CD4-positive, alpha-beta T cell (primary cell): ENCODE measurements at regions not wholly inside any gene's neighbourhood (a gene's known extent, or its start where the extent isn't known, plus 50 kb on each side); places are given as distances from the start of the nearest gene placed in this dataset.
A peak's percentile ranks its signal among the peaks of the same experiment; 100 is the strongest.

ENCODE experiments used
- ATAC-seq: fragments of 200-7000 bp; cut with Tn5 transposase; one replicate; pipeline ENCODE4 v1.10.0; 2022; ENCODE audit warnings: mild to moderate bottlenecking; ENCODE audit not compliant: poor library complexity
- CTCF ChIA-PET: fragments of 350-600 bp; sonication (Branson Sonifier 250); formaldehyde crosslinking; loops from one replicate; lab custom pipeline; 2021; ENCODE audit warnings: antibody characterized with exemption, inconsistent platforms; lab: Charles Lee
- POLR2A ChIA-PET: fragments of 350-600 bp; sonication (Branson Sonifier 250); formaldehyde crosslinking; loops from one replicate; lab custom pipeline; 2021; ENCODE audit warnings: antibody characterized with exemption, inconsistent platforms; lab: Charles Lee
- DNase-seq, 14 experiments: peaks; one replicate each; pipeline ENCODE4 v3.0.0-alpha.2; 2013 to 2020; ENCODE audit warnings: mixed read lengths in 2 of 14
- H3K27ac ChIP-seq, 2 donors: one replicate each; pipeline versions ENCODE4 v1.5.1 to v1.7.0; 2013; ENCODE audit warnings: low read length in 2 of 2, low read depth in 1 of 2, mild to moderate bottlenecking in 1 of 2
- H3K27me3 ChIP-seq, 2 experiments: 1 replicate in 1 of 2; 2 replicates in 1 of 2; pipeline versions ENCODE4 v1.6.1 to v1.7.0; 2013; ENCODE audit warnings: low read length in 2 of 2, control low read depth in 1 of 2, mild to moderate bottlenecking in 1 of 2, moderate library complexity in 1 of 2; ENCODE audit not compliant: insufficient read depth in 2 of 2, control insufficient read depth in 1 of 2
- H3K36me3 ChIP-seq: one replicate; pipeline ENCODE4 v1.6.1; 2013; ENCODE audit warnings: low read length, control low read depth; ENCODE audit not compliant: insufficient read depth
- H3K4me1 ChIP-seq: one replicate; pipeline ENCODE4 v1.6.1; 2013; ENCODE audit warnings: low read length, control low read depth; ENCODE audit not compliant: insufficient read depth
- H3K4me3 ChIP-seq: one replicate; pipeline ENCODE4 v1.5.1; 2013; ENCODE audit warnings: mild to moderate bottlenecking, low read length, moderate library complexity
- H3K9me3 ChIP-seq, 2 experiments: 1 replicate in 1 of 2; 2 replicates in 1 of 2; pipeline versions ENCODE4 v1.6.1 to v1.7.0; 2013; ENCODE audit warnings: low read length in 2 of 2, mild to moderate bottlenecking in 2 of 2, control low read depth in 1 of 2, moderate library complexity in 1 of 2; ENCODE audit not compliant: control insufficient read depth in 1 of 2, insufficient read depth in 1 of 2
- H3K27ac Mint-ChIP-seq: one replicate; pipeline ENCODE4 v1.8.0; 2020; ENCODE audit warnings: mixed read lengths
- H3K27me3 Mint-ChIP-seq: one replicate; pipeline ENCODE4 v1.8.0; 2021; ENCODE audit warnings: mixed read lengths
- H3K36me3 Mint-ChIP-seq: one replicate; pipeline ENCODE4 v1.8.0; 2021; ENCODE audit warnings: low read depth, mixed read lengths
- H3K4me1 Mint-ChIP-seq: one replicate; pipeline ENCODE4 v1.8.0; 2021; ENCODE audit warnings: low read depth, mixed read lengths
- H3K4me3 Mint-ChIP-seq: one replicate; pipeline ENCODE4 v1.8.0; 2020; ENCODE audit warnings: mild to moderate bottlenecking, mixed read lengths
- H3K9me3 Mint-ChIP-seq: one replicate; pipeline ENCODE4 v1.8.0; 2020; ENCODE audit warnings: mixed read lengths
- CTCF ChIP-seq: fragments of 200-600 bp; IDR thresholded peaks from one replicate; pipeline ENCODE4 v1.8.0; 2022; ENCODE audit warnings: antibody characterized with exemption, mild to moderate bottlenecking
- intact Hi-C, 2 experiments: fragments of 100-400 bp; cut with DNase I in 1 of 2; cut with micrococcal nuclease in 1 of 2; formaldehyde crosslinking; loops; one replicate each; pipeline versions ENCODE4 v1.15.1 to v1.9.0; 2023 to 2025; cut with DNase I, micrococcal nuclease

- Histone ChIP-seq H3K27ac (no peak overlapping the region), H3K9me3 (no peaks in the 10 kb centered on the region), H3K36me3 (no peaks in the 10 kb centered on the region), H3K4me3 (no peak overlapping the region), H3K27me3 (no peaks in the 10 kb centered on the region), H3K4me1 (no peaks in the 10 kb centered on the region)
- H3K4me1 Mint-ChIP-seq = no peaks in the 10 kb centered on the region
- H3K4me3 Mint-ChIP-seq = no peak overlapping the region
- H3K27ac Mint-ChIP-seq = no peak overlapping the region
- peaks cover 9% of the 10 kb centered on the region for H3K27me3 Mint-ChIP-seq
- no peaks in the 10 kb centered on the region for H3K36me3 Mint-ChIP-seq
- H3K9me3 Mint-ChIP-seq = no peaks in the 10 kb centered on the region
- DNase-seq = peak in 2 of 14 experiments; percentile 37 to 57
- ChIA-PET CTCF (no interaction called here), POLR2A (no interaction called here)
- no peak for TF ChIP-seq CTCF
- intact Hi-C loops = no loop called here
- ATAC-seq = no peak
These were observed 324.4 kb downstream of the ENC1 start for GRCh38 chr5:74316064-74316603.

- Mint-ChIP-seq H3K9me3 (no peaks in the 10 kb centered on the region), H3K27ac (no peak overlapping the region), H3K36me3 (no peaks in the 10 kb centered on the region), H3K4me3 (no peak overlapping the region), H3K4me1 (no peaks in the 10 kb centered on the region), H3K27me3 (peaks cover 12% of the 10 kb centered on the region)
- H3K4me1 ChIP-seq = no peaks in the 10 kb centered on the region
- intact Hi-C loops = no loop called here
- H3K27ac ChIP-seq = no peak overlapping the region
- TF ChIP-seq CTCF = no peak
- H3K27me3 ChIP-seq = peaks cover 0 to 5% of the 10 kb centered on the region in 2 experiments
- POLR2A ChIA-PET = no interaction called here
- DNase-seq (no peak), ATAC-seq (no peak)
- H3K9me3 ChIP-seq = no peaks in the 10 kb centered on the region
- H3K4me3 ChIP-seq = no peak overlapping the region
- no peaks in the 10 kb centered on the region for H3K36me3 ChIP-seq
- CTCF ChIA-PET = no interaction called here
These were observed 325.6 kb downstream of the ENC1 start for GRCh38 chr5:74314906-74315305.

GRCh38 chr5:74313896-74314295, 326.6 kb downstream of the ENC1 start:
- Mint-ChIP-seq H3K4me1 (no peaks in the 10 kb centered on the region), H3K4me3 (no peak overlapping the region), H3K9me3 (no peaks in the 10 kb centered on the region), H3K27ac (no peak overlapping the region), H3K36me3 (no peaks in the 10 kb centered on the region), H3K27me3 (peaks cover 12% of the 10 kb centered on the region)
- Histone ChIP-seq H3K27ac (no peak overlapping the region), H3K36me3 (no peaks in the 10 kb centered on the region), H3K4me3 (no peak overlapping the region), H3K27me3 (peaks cover 2 to 5% of the 10 kb centered on the region in 2 experiments), H3K4me1 (no peaks in the 10 kb centered on the region), H3K9me3 (no peaks in the 10 kb centered on the region)
- intact Hi-C loops = no loop called here
- no peak for TF ChIP-seq CTCF
- DNase-seq = peak in 1 of 14 experiments; percentile 19
- CTCF ChIA-PET = no interaction called here
- ATAC-seq = no peak
- POLR2A ChIA-PET = no interaction called here
